ENCODE measurements at regions not wholly inside any gene's neighbourhood (a gene's known extent, or its start where the extent isn't known, plus 50 kb on each side); places are given as distances from the start of the nearest gene placed in this dataset.

- no peak overlapping the region for H3K4me3 ChIP-seq
- no peaks in the 10 kb centered on the region for H3K27me3 ChIP-seq (replicated peaks)
- 0 out of 2 replicates have a peak, but pooled peaks cover 6% of the 10 kb centered on the region for H3K9me3 ChIP-seq (replicated peaks)
- no peaks in the 10 kb centered on the region for H3K4me1 ChIP-seq (replicated peaks)
- H3K36me3 ChIP-seq = no peaks in the 10 kb centered on the region
- H3K27ac ChIP-seq = no peak overlapping the region
- no peak for DNase-seq (ENCODE audit: low read depth in 1 of 2, low spot score in 2 of 2)
Measured at GRCh38 chr7:420142-421093, 99.2 kb downstream of the PDGFA start.

- H3K27me3 ChIP-seq (replicated peaks) = no peaks in the 10 kb centered on the region
- no peaks in the 10 kb centered on the region for H3K4me1 ChIP-seq (replicated peaks)
- H3K36me3 ChIP-seq = no peaks in the 10 kb centered on the region
- H3K9me3 ChIP-seq (replicated peaks) = 0 out of 2 replicates have a peak, but pooled peaks cover 6% of the 10 kb centered on the region
- DNase-seq (ENCODE audit: low read depth in 1 of 2, low spot score in 2 of 2) = no peak
- no peak overlapping the region for H3K4me3 ChIP-seq
- no peak overlapping the region for H3K27ac ChIP-seq
Measured at GRCh38 chr7:421136-421991, 98.3 kb downstream of the PDGFA start.

GRCh38 chr7:422191-422885 is 97.3 kb downstream of the PDGFA start:
- Histone ChIP-seq H3K36me3 (no peaks in the 10 kb centered on the region), H3K4me3 (no peak overlapping the region), H3K27ac (no peak overlapping the region), H3K4me1 (replicated peaks) (no peaks in the 10 kb centered on the region), H3K9me3 (replicated peaks) (0 out of 2 replicates have a peak, but pooled peaks cover 6% of the 10 kb centered on the region), H3K27me3 (replicated peaks) (no peaks in the 10 kb centered on the region)
- DNase-seq (ENCODE audit: low read depth in 1 of 2, low spot score in 2 of 2) = no peak

- H3K27ac ChIP-seq = no peak overlapping the region
- H3K9me3 ChIP-seq (replicated peaks) = 0 out of 2 replicates have a peak, but pooled peaks cover 6% of the 10 kb centered on the region
- no peaks in the 10 kb centered on the region for H3K36me3 ChIP-seq
- no peaks in the 10 kb centered on the region for H3K27me3 ChIP-seq (replicated peaks)
- DNase-seq (ENCODE audit: low read depth in 1 of 2, low spot score in 2 of 2) = no peak
- no peak overlapping the region for H3K4me3 ChIP-seq
- no peaks in the 10 kb centered on the region for H3K4me1 ChIP-seq (replicated peaks)
Measured at GRCh38 chr7:422886-423225, 96.8 kb downstream of the PDGFA start.

GRCh38 chr7:423312-424260 is 96.1 kb downstream of the PDGFA start:
- Histone ChIP-seq H3K9me3 (replicated peaks) (0 out of 2 replicates have a peak, but pooled peaks cover 3% of the 10 kb centered on the region), H3K4me3 (no peak overlapping the region), H3K27ac (no peak overlapping the region), H3K4me1 (replicated peaks) (no peaks in the 10 kb centered on the region), H3K36me3 (no peaks in the 10 kb centered on the region), H3K27me3 (replicated peaks) (no peaks in the 10 kb centered on the region)
- DNase-seq (ENCODE audit: low read depth in 1 of 2, low spot score in 2 of 2) = no peak

- no peaks in the 10 kb centered on the region for H3K9me3 ChIP-seq (replicated peaks)
- H3K4me3 ChIP-seq = no peak overlapping the region
- DNase-seq (ENCODE audit: low read depth in 1 of 2, low spot score in 2 of 2) = no peak
- H3K27me3 ChIP-seq (replicated peaks) = no peaks in the 10 kb centered on the region
- no peaks in the 10 kb centered on the region for H3K36me3 ChIP-seq
- no peaks in the 10 kb centered on the region for H3K4me1 ChIP-seq (replicated peaks)
- H3K27ac ChIP-seq = no peak overlapping the region
Measured at GRCh38 chr7:424301-424935, 95.2 kb downstream of the PDGFA start.

GRCh38 chr7:424961-425793 is 94.5 kb downstream of the PDGFA start:
- no peaks in the 10 kb centered on the region for H3K36me3 ChIP-seq
- no peak overlapping the region for H3K4me3 ChIP-seq
- no peaks in the 10 kb centered on the region for H3K9me3 ChIP-seq (replicated peaks)
- H3K27ac ChIP-seq = no peak overlapping the region
- DNase-seq (ENCODE audit: low read depth in 1 of 2, low spot score in 2 of 2) = no peak
- no peaks in the 10 kb centered on the region for H3K4me1 ChIP-seq (replicated peaks)
- no peaks in the 10 kb centered on the region for H3K27me3 ChIP-seq (replicated peaks)

GRCh38 chr7:425794-426188 is 93.9 kb downstream of the PDGFA start:
- Histone ChIP-seq H3K36me3 (no peaks in the 10 kb centered on the region), H3K27me3 (replicated peaks) (no peaks in the 10 kb centered on the region), H3K27ac (no peak overlapping the region), H3K9me3 (replicated peaks) (no peaks in the 10 kb centered on the region), H3K4me1 (replicated peaks) (no peaks in the 10 kb centered on the region), H3K4me3 (no peak overlapping the region)
- no peak for DNase-seq (ENCODE audit: low read depth in 1 of 2, low spot score in 2 of 2)

GRCh38 chr7:426510-426909 is 93.1 kb downstream of the PDGFA start:
- no peak overlapping the region for H3K27ac ChIP-seq
- no peak overlapping the region for H3K4me3 ChIP-seq
- H3K9me3 ChIP-seq (replicated peaks) = no peaks in the 10 kb centered on the region
- no peaks in the 10 kb centered on the region for H3K36me3 ChIP-seq
- no peak for DNase-seq (ENCODE audit: low read depth in 1 of 2, low spot score in 2 of 2)
- H3K4me1 ChIP-seq (replicated peaks) = peaks cover 5% of the 10 kb centered on the region
- H3K27me3 ChIP-seq (replicated peaks) = no peaks in the 10 kb centered on the region

- no peaks in the 10 kb centered on the region for H3K27me3 ChIP-seq (replicated peaks)
- H3K9me3 ChIP-seq (replicated peaks) = no peaks in the 10 kb centered on the region
- DNase-seq (ENCODE audit: low read depth in 1 of 2, low spot score in 2 of 2) = no peak
- H3K4me3 ChIP-seq = no peak overlapping the region
- peaks cover 14% of the 10 kb centered on the region for H3K4me1 ChIP-seq (replicated peaks)
- no peaks in the 10 kb centered on the region for H3K36me3 ChIP-seq
- no peak overlapping the region for H3K27ac ChIP-seq
Measured at GRCh38 chr7:427506-428103, 92.0 kb downstream of the PDGFA start.

GRCh38 chr7:428387-428786 is 91.3 kb downstream of the PDGFA start:
- no peaks in the 10 kb centered on the region for H3K36me3 ChIP-seq
- DNase-seq (ENCODE audit: low read depth in 1 of 2, low spot score in 2 of 2) = no peak
- peaks cover 14% of the 10 kb centered on the region for H3K4me1 ChIP-seq (replicated peaks)
- no peak overlapping the region for H3K4me3 ChIP-seq
- no peak overlapping the region for H3K27ac ChIP-seq
- H3K27me3 ChIP-seq (replicated peaks) = no peaks in the 10 kb centered on the region
- H3K9me3 ChIP-seq (replicated peaks) = no peaks in the 10 kb centered on the region
